Common myeloid progenitor, CD34-positive (primary cell): ENCODE measurements at regions not wholly inside any gene's neighbourhood (a gene's known extent, or its start where the extent isn't known, plus 50 kb on each side); places are given as distances from the start of the nearest gene placed in this dataset.

Experiments used
- CTCF ChIA-PET: fragments of 350-600 bp; sonication (Branson Sonifier 250); formaldehyde crosslinking; loops from one replicate; lab custom pipeline; 2021; ENCODE audit warnings: antibody characterized with exemption; lab: Charles Lee
- POLR2A ChIA-PET: fragments of 350-600 bp; sonication (Branson Sonifier 250); formaldehyde crosslinking; loops from one replicate; lab custom pipeline; 2021; ENCODE audit warnings: antibody characterized with exemption; lab: Charles Lee
- DNase-seq, 3 donors: peaks; one replicate each; pipeline versions ENCODE4 v3.0.0 to v3.0.0-alpha.2; 2013
- H3K27ac ChIP-seq, 2 experiments: 1 replicate in 1 of 2; 2 replicates in 1 of 2; pipeline ENCODE4 v1.7.0; 2013; ENCODE audit warnings: inconsistent platforms in 2 of 2, low read length in 2 of 2, mild to moderate bottlenecking in 2 of 2, low read depth in 1 of 2, moderate library complexity in 1 of 2; ENCODE audit not compliant: severe bottlenecking in 2 of 2, insufficient read depth in 1 of 2, poor library complexity in 1 of 2
- H3K27me3 ChIP-seq, 5 experiments: replicated peaks in 2 of 5; 1 replicate in 3 of 5; 2 replicates in 2 of 5; pipeline versions ENCODE4 v1.6.1 to v1.7.0; 2013; ENCODE audit warnings: low read length in 4 of 5, mild to moderate bottlenecking in 2 of 5, moderate library complexity in 2 of 5, inconsistent platforms in 1 of 5; ENCODE audit not compliant: insufficient read depth in 5 of 5, control insufficient read depth in 4 of 5
- H3K36me3 ChIP-seq, 4 experiments: 1 replicate in 2 of 4; 2 replicates in 2 of 4; pipeline versions ENCODE4 v1.6.1 to v1.7.0; 2013; ENCODE audit warnings: low read length in 3 of 4, control low read depth in 1 of 4, mild to moderate bottlenecking in 1 of 4; ENCODE audit not compliant: control insufficient read depth in 4 of 4, insufficient read depth in 4 of 4
- H3K4me1 ChIP-seq, 4 experiments: 1 replicate in 3 of 4; 2 replicates in 1 of 4; pipeline versions ENCODE4 v1.6.1 to v1.7.1; 2013; ENCODE audit warnings: low read length in 3 of 4, mild to moderate bottlenecking in 3 of 4, control low read depth in 1 of 4, inconsistent platforms in 1 of 4, moderate library complexity in 1 of 4; ENCODE audit not compliant: control insufficient read depth in 4 of 4, insufficient read depth in 4 of 4; ENCODE audit errors: control extremely low read depth in 1 of 4
- H3K4me3 ChIP-seq, 7 experiments: 1 replicate in 4 of 7; 2 replicates in 3 of 7; pipeline versions ENCODE4 v1.5.1 to v1.7.0; 2013; ENCODE audit warnings: mild to moderate bottlenecking in 7 of 7, low read length in 6 of 7, moderate library complexity in 6 of 7, inconsistent platforms in 2 of 7, low read depth in 2 of 7, control low read depth in 1 of 7; ENCODE audit not compliant: insufficient read depth in 4 of 7, control insufficient read depth in 1 of 7; ENCODE audit errors: extremely low read depth in 1 of 7
- H3K9me3 ChIP-seq, 5 experiments: 1 replicate in 4 of 5; 2 replicates in 1 of 5; pipeline versions ENCODE4 v1.6.1 to v1.7.1; 2013; ENCODE audit warnings: low read length in 4 of 5, mild to moderate bottlenecking in 2 of 5, inconsistent platforms in 1 of 5, low read depth in 1 of 5, moderate library complexity in 1 of 5; ENCODE audit not compliant: control insufficient read depth in 4 of 5, insufficient read depth in 2 of 5; ENCODE audit errors: control extremely low read depth in 1 of 5
- WGBS: methylation state at CpG from one replicate; pipeline ENCODE4 v1.1.5; 2013; ENCODE audit not compliant: insufficient coverage; 5-methylcytosine and 5-hydroxymethylcytosine counted together

GRCh38 chr14:100386846-100387245, 63.7 kb downstream of the SLC25A47 start:
- ChIA-PET POLR2A (no interaction called here), CTCF (interaction anchor here (1.4 to 11.9 kb wide), 6 partner anchors 21 to 268 kb away, joined by 4 to 119 read pairs (median 7); no protein-coding TSS in a partner anchor)
- Histone ChIP-seq H3K9me3 (no peaks in the 10 kb centered on the region), H3K27ac (no peak overlapping the region), H3K4me1 (peaks cover 0 to 3% (median 0%) of the 10 kb centered on the region in 4 experiments), H3K27me3 (no peaks in the 10 kb centered on the region), H3K36me3 (no peaks in the 10 kb centered on the region), H3K4me3 (no peak overlapping the region)
- no peak for DNase-seq
- WGBS, result 100% methylated on average over 1 of the region's 2 CpGs

DNA sequence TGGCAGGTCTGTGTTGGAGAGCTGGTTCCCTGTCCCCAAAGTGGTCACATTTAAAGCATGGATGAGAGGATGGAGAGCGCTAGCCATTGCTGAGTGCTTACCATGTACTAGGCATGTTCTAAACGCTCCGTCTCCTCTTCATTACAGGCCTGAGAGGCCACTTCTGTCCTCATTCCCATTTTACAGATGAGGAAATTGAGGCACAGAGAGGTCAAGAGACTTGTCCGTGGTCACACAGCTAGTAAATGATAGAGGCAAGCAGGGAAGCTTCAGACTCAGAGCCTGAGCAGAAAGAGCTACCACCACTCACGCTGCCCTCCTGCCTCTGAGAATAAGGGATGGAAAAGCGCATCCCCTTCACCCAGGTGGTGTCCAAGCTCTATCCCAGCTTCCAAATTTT, 64.3 kb downstream of the SLC25A47 start:
- Histone ChIP-seq H3K36me3 (no peaks in the 10 kb centered on the region), H3K27me3 (no peaks in the 10 kb centered on the region), H3K4me3 (no peak overlapping the region), H3K9me3 (no peaks in the 10 kb centered on the region), H3K27ac (no peak overlapping the region), H3K4me1 (peaks cover 0 to 8% (median 4%) of the 10 kb centered on the region in 4 experiments)
- DNase-seq, result no peak
- ChIA-PET CTCF (interaction anchor here (1.4 to 11.9 kb wide), 4 partner anchors 20 to 268 kb away, joined by 4 to 119 read pairs (median 45); no protein-coding TSS in a partner anchor), POLR2A (no interaction called here)
- 94% methylated on average over 5 of the region's 6 CpGs for WGBS

- 96% methylated on average over 9 of the region's 18 CpGs for WGBS
- Histone ChIP-seq H3K27ac (no peak overlapping the region), H3K4me3 (no peak overlapping the region), H3K9me3 (no peaks in the 10 kb centered on the region), H3K36me3 (no peaks in the 10 kb centered on the region), H3K27me3 (no peaks in the 10 kb centered on the region), H3K4me1 (peaks cover 0 to 9% (median 5%) of the 10 kb centered on the region in 4 experiments)
- ChIA-PET POLR2A (no interaction called here), CTCF (interaction anchor here (1.4 to 11.9 kb wide), 3 partner anchors 137 to 267 kb away, joined by 4 to 119 read pairs (median 82); no protein-coding TSS in a partner anchor)
- DNase-seq, result no peak
Measured at GRCh38 chr14:100388103-100389054, 65.2 kb downstream of the SLC25A47 start.

GRCh38 chr14:100389497-100390104, 66.5 kb downstream of the SLC25A47 start:
- POLR2A ChIA-PET, result no interaction called here
- no peak overlapping the region for H3K4me3 ChIP-seq
- DNase-seq, result no peak
- no peaks in the 10 kb centered on the region for H3K27me3 ChIP-seq
- H3K27ac ChIP-seq, result no peak overlapping the region
- H3K4me1 ChIP-seq, result peaks cover 0 to 7% (median 4%) of the 10 kb centered on the region in 4 experiments
- CTCF ChIA-PET, result interaction anchor here (1.0 to 11.9 kb wide), 3 partner anchors 50 to 266 kb away, joined by 3 to 119 read pairs (median 7); no protein-coding TSS in a partner anchor
- H3K9me3 ChIP-seq, result no peaks in the 10 kb centered on the region
- H3K36me3 ChIP-seq, result no peaks in the 10 kb centered on the region
- WGBS, result 96% methylated on average over 9 of the region's 12 CpGs

GRCh38 chr14:100391173-100391572, 68.0 kb downstream of the SLC25A47 start:
- no peak for DNase-seq
- 98% methylated on average over 15 of the region's 15 CpGs for WGBS
- no peaks in the 10 kb centered on the region for H3K27me3 ChIP-seq
- POLR2A ChIA-PET, result interaction anchor here (0.6 kb wide), 1 partner anchor 933 kb away, joined by 4 read pairs; no protein-coding TSS in a partner anchor
- no peak overlapping the region for H3K27ac ChIP-seq
- no peaks in the 10 kb centered on the region for H3K9me3 ChIP-seq
- no peak overlapping the region for H3K4me3 ChIP-seq
- H3K4me1 ChIP-seq, result peaks cover 0 to 7% (median 4%) of the 10 kb centered on the region in 4 experiments
- H3K36me3 ChIP-seq, result no peaks in the 10 kb centered on the region
- CTCF ChIA-PET, result interaction anchor here (0.8 to 11.9 kb wide), 8 partner anchors 18 to 264 kb away, joined by 3 to 119 read pairs (median 3); no protein-coding TSS in a partner anchor

GRCh38 chr14:100391724-100392123, 68.6 kb downstream of the SLC25A47 start:
- Histone ChIP-seq H3K36me3 (no peaks in the 10 kb centered on the region), H3K4me3 (no peak overlapping the region), H3K27ac (no peak overlapping the region), H3K4me1 (peaks cover 0 to 7% (median 4%) of the 10 kb centered on the region in 4 experiments), H3K27me3 (no peaks in the 10 kb centered on the region), H3K9me3 (no peaks in the 10 kb centered on the region)
- POLR2A ChIA-PET, result interaction anchor here (0.6 kb wide), 1 partner anchor 933 kb away, joined by 4 read pairs; no protein-coding TSS in a partner anchor
- DNase-seq, result no peak
- WGBS, result no CpG with 5 or more reads among the region's 2 CpGs
- CTCF ChIA-PET, result interaction anchor here (0.6 to 11.9 kb wide), 5 partner anchors 48 to 447 kb away, joined by 3 to 119 read pairs (median 3); no protein-coding TSS in a partner anchor
